Esophagus muscularis mucosa (tissue), 3 donors: ENCODE measurements at regions not wholly inside any gene's neighbourhood (a gene's known extent, or its start where the extent isn't known, plus 50 kb on each side); places are given as distances from the start of the nearest gene placed in this dataset.

Experiments
- CTCF ChIP-seq, 3 experiments: fragments of 200-600 bp in 2 of 3; fragments of 450-650 bp in 1 of 3; sonication (generic) in 2 of 3; IDR thresholded peaks; one replicate each; pipeline ENCODE4 v1.5.1; 2017 to 2019; ENCODE audit warnings: antibody characterized with exemption in 3 of 3, mild to moderate bottlenecking in 2 of 3, moderate library complexity in 1 of 3
- POLR2A ChIP-seq: fragments of 450-650 bp; IDR thresholded peaks from one replicate; pipeline ENCODE4 v1.6.1; 2017; ENCODE audit warnings: antibody characterized with exemption, moderate library complexity, mild to moderate bottlenecking, low read depth

GRCh38 chr3:145959457-145960088, 201.4 kb downstream of the PLOD2 start:
- no peak for TF ChIP-seq CTCF (IDR thresholded peaks at IDR 0.05)
- no peak for TF ChIP-seq POLR2A
